ENCODE measurements at regions not wholly inside any gene's neighbourhood (a gene's known extent, or its start where the extent isn't known, plus 50 kb on each side); places are given as distances from the start of the nearest gene placed in this dataset.

GRCh38 chr2:30371772-30372373, 75.2 kb upstream of the LCLAT1 start:
- Histone ChIP-seq H3K9me3 (ENCODE audit: control insufficient read depth in 1 of 2, insufficient read depth in 1 of 2, low read depth in 1 of 2, low read length in 2 of 2) (no peaks in the 10 kb centered on the region), H3K27me3 (ENCODE audit: insufficient read depth, low read length) (no peaks in the 10 kb centered on the region), H3K4me3 (replicated peaks in 1 of 2; ENCODE audit: low read depth in 1 of 2, low read length in 2 of 2) (no peak overlapping the region), H2AFZ (ENCODE audit: low read depth, low read length, poor library complexity, severe bottlenecking) (no peak overlapping the region), H3K27ac (ENCODE audit: low read depth, low read length) (no peak overlapping the region), H3K36me3 (ENCODE audit: control insufficient read depth in 1 of 2, insufficient read depth in 2 of 2, low read length in 2 of 2) (no peaks in the 10 kb centered on the region), H3K79me2 (ENCODE audit: insufficient read depth, low read length) (no peaks in the 10 kb centered on the region), H4K20me1 (ENCODE audit: insufficient read depth) (no peaks in the 10 kb centered on the region), H3K4me1 (ENCODE audit: control insufficient read depth in 1 of 2, insufficient read depth in 2 of 2, low read length in 2 of 2) (peaks cover 0 to 7% of the 10 kb centered on the region in 2 experiments; a peak in 1 of 4 replicates), H3K9me2 (ENCODE audit: insufficient read depth) (no peaks in the 10 kb centered on the region), H3K4me2 (ENCODE audit: low read length) (no peak overlapping the region), H3K9ac (ENCODE audit: low read length) (no peak overlapping the region)
- DNase-seq (ENCODE audit: low read depth, low spot score) = no peak
- no peak for ATAC-seq
- intact Hi-C loops (cut with micrococcal nuclease) = no loop called here
- TF ChIP-seq ELF1 (IDR thresholded peaks at IDR 0.05; ENCODE audit: borderline replicate concordance, low read depth) (no peak), EGR1 (IDR thresholded peaks at IDR 0.05; ENCODE audit: low read depth) (no peak), POLR2A (IDR thresholded peaks at IDR 0.05; ENCODE audit: borderline replicate concordance, extremely low read depth, insufficient read depth, insufficient read length) (no peak), JUND (IDR thresholded peaks at IDR 0.05) (no peak), SRF (IDR thresholded peaks at IDR 0.05; ENCODE audit: low read depth) (no peak), ZFX (IDR thresholded peaks at IDR 0.05) (no peak), ATF3 (IDR thresholded peaks at IDR 0.05) (no peak), ZNF274 (IDR thresholded peaks at IDR 0.05; ENCODE audit: low read depth, low read length) (no peak), EZH2phosphoT487 (IDR thresholded peaks at IDR 0.05; ENCODE audit: borderline replicate concordance) (no peak), YY1 (IDR thresholded peaks at IDR 0.05; ENCODE audit: extremely low read depth, insufficient replicate concordance, low read depth, low read length) (no peak), TCF7L2 (IDR thresholded peaks at IDR 0.05; ENCODE audit: borderline replicate concordance, extremely low read depth, insufficient read depth, insufficient read length) (no peak)
- TF ChIP-seq, protein P1, sequence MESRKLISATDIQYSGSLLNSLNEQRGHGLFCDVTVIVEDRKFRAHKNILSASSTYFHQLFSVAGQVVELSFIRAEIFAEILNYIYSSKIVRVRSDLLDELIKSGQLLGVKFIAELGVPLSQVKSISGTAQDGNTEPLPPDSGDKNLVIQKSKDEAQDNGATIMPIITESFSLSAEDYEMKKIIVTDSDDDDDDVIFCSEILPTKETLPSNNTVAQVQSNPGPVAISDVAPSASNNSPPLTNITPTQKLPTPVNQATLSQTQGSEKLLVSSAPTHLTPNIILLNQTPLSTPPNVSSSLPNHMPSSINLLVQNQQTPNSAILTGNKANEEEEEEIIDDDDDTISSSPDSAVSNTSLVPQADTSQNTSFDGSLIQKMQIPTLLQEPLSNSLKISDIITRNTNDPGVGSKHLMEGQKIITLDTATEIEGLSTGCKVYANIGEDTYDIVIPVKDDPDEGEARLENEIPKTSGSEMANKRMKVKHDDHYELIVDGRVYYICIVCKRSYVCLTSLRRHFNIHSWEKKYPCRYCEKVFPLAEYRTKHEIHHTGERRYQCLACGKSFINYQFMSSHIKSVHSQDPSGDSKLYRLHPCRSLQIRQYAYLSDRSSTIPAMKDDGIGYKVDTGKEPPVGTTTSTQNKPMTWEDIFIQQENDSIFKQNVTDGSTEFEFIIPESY (IDR thresholded peaks at IDR 0.05; ENCODE audit: extremely low read depth, insufficient replicate concordance, low read length) = no peak
- TF ChIP-seq, protein P2, sequence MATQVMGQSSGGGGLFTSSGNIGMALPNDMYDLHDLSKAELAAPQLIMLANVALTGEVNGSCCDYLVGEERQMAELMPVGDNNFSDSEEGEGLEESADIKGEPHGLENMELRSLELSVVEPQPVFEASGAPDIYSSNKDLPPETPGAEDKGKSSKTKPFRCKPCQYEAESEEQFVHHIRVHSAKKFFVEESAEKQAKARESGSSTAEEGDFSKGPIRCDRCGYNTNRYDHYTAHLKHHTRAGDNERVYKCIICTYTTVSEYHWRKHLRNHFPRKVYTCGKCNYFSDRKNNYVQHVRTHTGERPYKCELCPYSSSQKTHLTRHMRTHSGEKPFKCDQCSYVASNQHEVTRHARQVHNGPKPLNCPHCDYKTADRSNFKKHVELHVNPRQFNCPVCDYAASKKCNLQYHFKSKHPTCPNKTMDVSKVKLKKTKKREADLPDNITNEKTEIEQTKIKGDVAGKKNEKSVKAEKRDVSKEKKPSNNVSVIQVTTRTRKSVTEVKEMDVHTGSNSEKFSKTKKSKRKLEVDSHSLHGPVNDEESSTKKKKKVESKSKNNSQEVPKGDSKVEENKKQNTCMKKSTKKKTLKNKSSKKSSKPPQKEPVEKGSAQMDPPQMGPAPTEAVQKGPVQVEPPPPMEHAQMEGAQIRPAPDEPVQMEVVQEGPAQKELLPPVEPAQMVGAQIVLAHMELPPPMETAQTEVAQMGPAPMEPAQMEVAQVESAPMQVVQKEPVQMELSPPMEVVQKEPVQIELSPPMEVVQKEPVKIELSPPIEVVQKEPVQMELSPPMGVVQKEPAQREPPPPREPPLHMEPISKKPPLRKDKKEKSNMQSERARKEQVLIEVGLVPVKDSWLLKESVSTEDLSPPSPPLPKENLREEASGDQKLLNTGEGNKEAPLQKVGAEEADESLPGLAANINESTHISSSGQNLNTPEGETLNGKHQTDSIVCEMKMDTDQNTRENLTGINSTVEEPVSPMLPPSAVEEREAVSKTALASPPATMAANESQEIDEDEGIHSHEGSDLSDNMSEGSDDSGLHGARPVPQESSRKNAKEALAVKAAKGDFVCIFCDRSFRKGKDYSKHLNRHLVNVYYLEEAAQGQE (IDR thresholded peaks at IDR 0.05; ENCODE audit: low read depth) = no peak
- no TSS peak for BruUV-seq (replicated peaks)
- ChIA-PET CTCF (no interaction called here), POLR2A (no interaction called here), RAD21 (ENCODE audit: low non-redundant PET in 1 of 2, low total read pairs in 2 of 2, uncharacterized antibody in 2 of 2, unreplicated experiment in 2 of 2) (no interaction called here)
